OCI-LY7 (cell line): ENCODE measurements at regions not wholly inside any gene's neighbourhood (a gene's known extent, or its start where the extent isn't known, plus 50 kb on each side); places are given as distances from the start of the nearest gene placed in this dataset.

Source experiments
- EZH2phosphoT487 ChIP-seq: fragments of 200-600 bp; sonication (generic); IDR thresholded peaks from 2 replicates; pipeline ENCODE4 v1.6.1; 2018; ENCODE audit warnings: low read depth, borderline replicate concordance, mild to moderate bottlenecking, mixed run types, antibody characterized with exemption, low read length, moderate library complexity, mixed read lengths
- TF ChIP-seq, protein P1 (sequence below): fragments of 200-600 bp; sonication (generic); conservative IDR thresholded peaks from 2 replicates; pipeline ENCODE4 v1.5.1; 2014; ENCODE audit warnings: mild to moderate bottlenecking, antibody characterized with exemption, low read length, moderate library complexity, mixed read lengths

DNA sequence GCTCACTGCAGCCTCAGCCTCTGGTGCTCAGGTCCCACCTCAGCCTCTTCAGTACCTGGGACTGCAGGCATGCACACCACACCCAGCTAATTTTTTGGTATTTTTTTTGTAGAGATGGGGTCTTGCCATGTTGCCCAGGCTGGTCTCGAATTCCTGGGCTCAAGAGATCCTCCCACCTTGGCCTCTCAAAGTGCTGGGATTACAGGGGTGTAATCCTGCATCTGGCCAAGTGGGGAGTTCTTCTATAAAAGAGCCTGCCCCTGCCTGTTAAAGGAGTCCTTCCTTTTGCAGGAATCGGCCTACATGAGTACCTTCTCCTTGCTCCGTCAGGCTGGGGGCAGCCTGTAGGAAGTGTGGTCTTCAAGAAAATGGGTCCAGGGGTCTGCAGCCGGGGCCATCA, 54.1 kb upstream of the RASSF3 start:
- TF ChIP-seq, protein P1, sequence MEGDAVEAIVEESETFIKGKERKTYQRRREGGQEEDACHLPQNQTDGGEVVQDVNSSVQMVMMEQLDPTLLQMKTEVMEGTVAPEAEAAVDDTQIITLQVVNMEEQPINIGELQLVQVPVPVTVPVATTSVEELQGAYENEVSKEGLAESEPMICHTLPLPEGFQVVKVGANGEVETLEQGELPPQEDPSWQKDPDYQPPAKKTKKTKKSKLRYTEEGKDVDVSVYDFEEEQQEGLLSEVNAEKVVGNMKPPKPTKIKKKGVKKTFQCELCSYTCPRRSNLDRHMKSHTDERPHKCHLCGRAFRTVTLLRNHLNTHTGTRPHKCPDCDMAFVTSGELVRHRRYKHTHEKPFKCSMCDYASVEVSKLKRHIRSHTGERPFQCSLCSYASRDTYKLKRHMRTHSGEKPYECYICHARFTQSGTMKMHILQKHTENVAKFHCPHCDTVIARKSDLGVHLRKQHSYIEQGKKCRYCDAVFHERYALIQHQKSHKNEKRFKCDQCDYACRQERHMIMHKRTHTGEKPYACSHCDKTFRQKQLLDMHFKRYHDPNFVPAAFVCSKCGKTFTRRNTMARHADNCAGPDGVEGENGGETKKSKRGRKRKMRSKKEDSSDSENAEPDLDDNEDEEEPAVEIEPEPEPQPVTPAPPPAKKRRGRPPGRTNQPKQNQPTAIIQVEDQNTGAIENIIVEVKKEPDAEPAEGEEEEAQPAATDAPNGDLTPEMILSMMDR, result no peak
- TF ChIP-seq EZH2phosphoT487, result no peak
